Lower leg skin (tissue), 4 donors: ENCODE measurements at regions not wholly inside any gene's neighbourhood (a gene's known extent, or its start where the extent isn't known, plus 50 kb on each side); places are given as distances from the start of the nearest gene placed in this dataset.
"Not testable (repeated sequence)": the region's sequence is repeated elsewhere in the genome, so short reads cannot be mapped to it uniquely, and the experiment has no call there.

Source experiments
- DNase-seq, 2 donors: peaks; one replicate each; pipeline ENCODE4 v3.0.0-alpha.2; 2019; ENCODE audit warnings: low spot score in 2 of 2
- H3K4me3 ChIP-seq: fragments of 200-600 bp; sonication (generic); 2 replicates; pipeline ENCODE4 v1.5.1; 2017; ENCODE audit warnings: mild to moderate bottlenecking, low read depth; ENCODE audit not compliant: poor library complexity, severe bottlenecking
- CTCF ChIP-seq, 3 donors: fragments of 450-650 bp; IDR thresholded peaks; one replicate each; pipeline ENCODE4 v1.5.1; 2016; ENCODE audit warnings: antibody characterized with exemption in 3 of 3, mild to moderate bottlenecking in 3 of 3, moderate library complexity in 2 of 3
- POLR2A ChIP-seq, 2 donors: fragments of 450-650 bp; IDR thresholded peaks; one replicate each; pipeline ENCODE4 v1.6.1; 2016 to 2017; ENCODE audit warnings: antibody characterized with exemption in 2 of 2, mild to moderate bottlenecking in 1 of 2, moderate library complexity in 1 of 2
- WGBS, 2 donors: methylation state at CpG; one replicate each; pipeline ENCODE4 v1.1.5; 2018; 5-methylcytosine and 5-hydroxymethylcytosine counted together
- intact Hi-C: fragments of 100-400 bp; cut with DNase I; formaldehyde crosslinking; loops from one replicate; pipeline ENCODE4 v1.15.0; 2023; ENCODE audit warnings: low total_unique reads

- no peak for DNase-seq
- intact Hi-C loops = no loop called here
- TF ChIP-seq CTCF (IDR thresholded peaks at IDR 0.05) = no peak
- no peak for TF ChIP-seq POLR2A (IDR thresholded peaks at IDR 0.05)
- no peak overlapping the region for H3K4me3 ChIP-seq
- 67 to 79% methylated on average over 2 of the region's 2 CpGs for WGBS, 2 donors
Observed at GRCh38 chr13:75175575-75175974, 306.4 kb downstream of the TBC1D4 start.

GRCh38 chr13:75175097-75175496 is 306.9 kb downstream of the TBC1D4 start:
- WGBS, 2 donors = 94 to 98% methylated on average over 2 of the region's 2 CpGs
- H3K4me3 ChIP-seq, intact Hi-C loops, DNase-seq: not testable (repeated sequence)

- no peak overlapping the region for H3K4me3 ChIP-seq
- intact Hi-C loops = no loop called here
- DNase-seq = no peak
- WGBS, 2 donors = 74 to 76% methylated on average over 3 of the region's 3 CpGs
- TF ChIP-seq POLR2A (IDR thresholded peaks at IDR 0.05) (no peak), CTCF (IDR thresholded peaks at IDR 0.05) (no peak)
Observed at GRCh38 chr13:75174481-75174880, 307.5 kb downstream of the TBC1D4 start.

- no peak for TF ChIP-seq POLR2A (IDR thresholded peaks at IDR 0.05)
- TF ChIP-seq CTCF (IDR thresholded peaks at IDR 0.05) = no peak
- WGBS, 2 donors = 42 to 43% methylated on average over 9 of the region's 9 CpGs
- intact Hi-C loops = no loop called here
- no peak overlapping the region for H3K4me3 ChIP-seq
- DNase-seq = no peak
Observed at GRCh38 chr13:75173457-75174356, 308.3 kb downstream of the TBC1D4 start.

GRCh38 chr13:75170311-75170710 is 311.7 kb downstream of the TBC1D4 start:
- 70 to 73% methylated on average over 3 of the region's 3 CpGs for WGBS, 2 donors
- no peak for DNase-seq
- H3K4me3 ChIP-seq = no peak overlapping the region
- intact Hi-C loops = no loop called here
- TF ChIP-seq CTCF (IDR thresholded peaks at IDR 0.05) (no peak), POLR2A (IDR thresholded peaks at IDR 0.05) (no peak)

- WGBS, 2 donors = 77 to 78% methylated on average over 4 of the region's 4 CpGs
- no peak for DNase-seq
- H3K4me3 ChIP-seq = no peak overlapping the region
- TF ChIP-seq CTCF (IDR thresholded peaks at IDR 0.05) = no peak
- no peak for TF ChIP-seq POLR2A (IDR thresholded peaks at IDR 0.05)
- intact Hi-C loops = no loop called here
Observed at GRCh38 chr13:75165543-75166230, 316.3 kb downstream of the TBC1D4 start.
